LHCN-M2 (cell line): ENCODE measurements at regions not wholly inside any gene's neighbourhood (a gene's known extent, or its start where the extent isn't known, plus 50 kb on each side); places are given as distances from the start of the nearest gene placed in this dataset.
"Not testable (repeated sequence)": the region's sequence is repeated elsewhere in the genome, so short reads cannot be mapped to it uniquely, and the experiment has no call there.

Experiments used
- DNase-seq: peaks from one replicate; pipeline ENCODE4 v3.0.0-alpha.2; 2012; ENCODE audit warnings: low read depth

DNA sequence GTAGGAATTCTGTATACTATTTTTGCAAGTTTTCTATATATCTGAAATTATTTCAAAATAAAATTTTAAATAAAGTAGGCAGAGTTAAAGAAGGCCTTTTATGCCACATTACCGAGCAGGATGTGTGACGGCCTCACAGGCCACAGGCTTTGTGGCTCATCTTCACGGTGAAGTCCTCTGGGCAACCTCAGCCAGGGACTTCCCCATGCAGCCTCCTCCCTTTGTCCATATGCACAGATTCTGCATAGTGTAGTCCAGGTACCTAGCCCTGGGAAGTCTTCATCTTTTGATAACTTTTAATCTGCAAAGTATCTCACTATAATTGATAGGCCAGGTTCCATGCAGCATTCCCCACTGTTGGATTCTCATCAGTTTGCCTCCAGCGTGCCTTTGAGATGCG is 62.8 kb downstream of the ARHGAP11B start:
- DNase-seq: not testable (repeated sequence)

DNA sequence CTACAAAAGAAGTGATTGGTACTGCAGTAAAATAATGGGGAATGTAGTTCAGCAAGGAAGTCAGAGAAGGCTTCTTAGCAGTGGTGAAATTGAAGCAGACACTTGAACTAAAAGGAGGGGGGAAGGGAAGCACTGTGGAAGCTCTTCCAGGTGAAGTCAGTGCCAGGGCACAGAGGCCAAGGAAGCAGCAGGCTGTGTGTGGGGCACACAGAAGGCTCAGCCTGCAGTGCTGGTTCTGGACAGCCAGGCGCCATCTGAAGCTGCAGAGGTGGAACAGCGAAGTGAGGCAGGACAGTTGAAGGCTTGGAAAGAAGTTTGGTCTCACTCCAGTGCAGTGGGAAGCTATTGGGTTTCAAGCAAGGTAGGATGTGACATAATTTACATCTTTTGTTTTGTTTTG is 64.2 kb downstream of the ARHGAP11B start:
- not testable (repeated sequence) for DNase-seq

GRCh38 chr15:30695811-30696210 is 69.9 kb downstream of the ARHGAP11B start:
- not testable (repeated sequence) for DNase-seq

- not testable (repeated sequence) for DNase-seq
Observed at GRCh38 chr15:30696439-30697314, 70.7 kb downstream of the ARHGAP11B start.

GRCh38 chr15:30697315-30697685 is 71.4 kb downstream of the ARHGAP11B start:
- DNase-seq: not testable (repeated sequence)

GRCh38 chr15:30700006-30700597 is 74.2 kb downstream of the ARHGAP11B start:
- not testable (repeated sequence) for DNase-seq

DNA sequence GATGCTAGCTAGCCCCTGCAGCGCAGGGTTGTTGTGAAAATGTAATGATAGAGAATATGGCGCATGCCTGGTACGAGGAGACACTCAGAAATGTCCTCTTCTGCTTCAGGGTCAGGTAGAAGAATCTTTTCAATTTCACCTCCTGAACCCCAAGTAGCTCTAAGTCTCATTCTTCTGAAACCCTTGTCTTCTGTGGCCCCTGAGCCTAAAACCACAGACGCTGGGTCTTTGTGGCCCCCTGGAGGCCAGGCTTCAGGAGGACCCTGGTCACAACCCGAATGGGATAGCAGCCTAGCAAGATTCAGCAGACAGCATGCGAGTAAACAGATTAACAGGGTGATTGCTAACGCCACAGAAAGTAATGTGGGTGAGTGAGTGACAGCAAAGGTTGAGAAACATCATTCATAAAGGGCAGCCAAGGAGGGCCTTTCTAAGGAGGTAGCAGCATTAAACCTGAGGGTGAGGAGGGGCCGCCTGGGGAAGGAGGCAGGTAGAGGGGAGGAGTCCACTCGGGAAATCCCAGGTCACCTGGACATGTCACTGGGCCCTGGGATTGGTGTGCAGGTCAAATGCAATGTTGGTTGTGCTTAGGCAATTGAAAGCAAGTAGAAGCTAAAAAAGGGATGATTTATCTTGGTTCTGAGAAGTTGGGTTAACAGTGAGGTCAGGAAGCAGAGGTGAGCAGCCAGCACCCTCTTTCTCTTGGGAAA is 82.2 kb downstream of the ARHGAP11B start:
- DNase-seq: not testable (repeated sequence)

DNA sequence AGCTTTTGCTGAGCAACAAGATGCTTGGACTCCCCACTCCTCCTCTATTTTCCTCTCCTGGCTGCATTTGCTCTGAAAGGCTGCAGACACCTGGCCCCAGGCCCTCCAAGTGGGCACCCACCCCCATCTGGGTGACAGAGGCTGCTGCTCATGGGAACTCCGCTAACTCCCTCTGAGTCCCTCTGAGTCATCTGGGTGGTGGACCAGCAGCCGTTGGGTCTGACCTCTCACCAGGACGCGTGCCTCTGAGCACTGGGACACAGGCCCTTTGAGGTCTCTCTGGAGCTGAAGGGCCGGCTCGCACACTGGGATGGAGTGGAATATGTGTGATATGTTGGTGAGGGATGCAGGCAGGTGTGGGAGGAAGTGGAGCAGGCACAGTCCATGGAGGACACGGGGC is 82.9 kb downstream of the ARHGAP11B start:
- DNase-seq: peak; percentile 3

DNA sequence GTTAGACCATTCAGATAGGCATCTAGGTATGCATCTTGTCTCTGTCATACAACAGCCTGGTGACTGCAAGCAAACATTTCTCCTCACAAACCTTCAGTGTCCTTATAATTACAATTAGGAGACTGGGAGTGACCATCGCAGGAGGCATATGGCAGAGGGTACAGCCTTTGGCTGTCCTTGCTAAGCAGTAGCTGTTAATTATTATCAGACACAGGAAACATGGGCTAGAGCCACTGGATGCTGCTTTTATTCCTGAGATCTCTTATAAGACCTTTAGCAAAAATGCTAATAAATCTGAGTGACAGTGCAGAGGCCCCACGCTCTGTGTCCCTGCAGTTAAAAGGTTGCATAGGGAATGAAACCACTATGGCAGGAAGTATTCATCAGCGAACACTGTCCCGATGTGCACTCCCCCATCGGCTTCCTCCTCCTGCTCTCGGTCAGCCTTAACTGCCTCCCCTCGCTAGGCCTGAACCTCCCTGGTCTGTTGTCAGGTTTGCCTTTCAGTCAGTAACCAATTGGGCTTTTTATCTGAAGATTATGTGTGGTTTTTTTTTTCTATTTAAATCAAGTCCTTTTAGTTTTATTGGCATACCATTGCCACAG is 92.2 kb downstream of the ARHGAP11B start:
- DNase-seq: not testable (repeated sequence)

GRCh38 chr15:30719363-30719762 is 93.4 kb downstream of the ARHGAP11B start:
- not testable (repeated sequence) for DNase-seq

DNA sequence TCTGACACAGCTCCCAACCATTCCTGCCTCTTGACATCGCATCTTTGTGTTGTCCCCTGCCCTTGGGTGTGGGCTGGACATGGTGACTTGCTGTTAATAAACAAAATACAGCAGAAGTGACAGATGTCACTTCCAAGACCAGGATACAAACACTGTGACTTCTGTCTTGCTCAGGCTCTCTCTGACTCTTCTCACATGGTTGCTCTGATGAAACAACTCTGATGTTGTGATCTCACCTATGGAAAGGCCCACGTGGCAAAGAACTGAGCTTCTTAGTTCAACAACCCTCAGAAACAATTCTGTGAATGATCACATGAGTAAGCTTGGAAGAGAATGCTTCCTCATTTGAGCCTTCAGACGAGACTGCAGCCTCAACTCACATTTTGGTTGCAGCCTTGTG is 94.9 kb downstream of the ARHGAP11B start:
- DNase-seq: not testable (repeated sequence)

GRCh38 chr15:30721529-30721928 is 95.6 kb downstream of the ARHGAP11B start:
- DNase-seq: not testable (repeated sequence)

DNA sequence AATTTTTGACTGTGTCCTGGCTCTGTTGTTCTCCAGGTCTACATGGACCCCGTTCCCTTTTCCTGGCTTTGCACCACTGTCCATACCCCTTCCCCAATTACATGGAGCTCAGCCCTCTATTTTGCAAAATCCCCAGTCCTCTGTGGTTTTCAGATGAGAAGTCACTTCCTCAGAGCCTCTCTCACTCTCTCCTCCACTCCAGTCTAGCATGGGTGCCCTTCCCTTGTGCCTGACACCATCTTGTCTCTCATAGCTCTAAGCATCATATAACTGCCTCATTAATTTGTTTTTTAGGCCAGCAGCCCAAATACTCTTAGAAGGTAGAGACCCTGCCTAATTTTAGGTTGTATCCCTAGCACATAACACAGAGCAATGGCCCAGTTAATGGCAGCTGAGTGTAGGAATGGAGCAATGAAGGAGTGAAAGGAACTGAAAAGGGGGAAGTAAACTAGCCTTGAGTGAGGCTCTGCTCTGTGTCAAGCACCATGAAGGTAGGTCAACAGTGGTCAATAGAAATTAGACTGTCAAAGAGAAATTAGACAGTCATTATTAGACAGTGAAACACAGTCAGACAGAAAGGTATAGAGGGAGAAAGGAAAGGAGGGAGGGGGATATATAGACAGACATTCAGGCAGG is 97.7 kb downstream of the ARHGAP11B start:
- not testable (repeated sequence) for DNase-seq

DNA sequence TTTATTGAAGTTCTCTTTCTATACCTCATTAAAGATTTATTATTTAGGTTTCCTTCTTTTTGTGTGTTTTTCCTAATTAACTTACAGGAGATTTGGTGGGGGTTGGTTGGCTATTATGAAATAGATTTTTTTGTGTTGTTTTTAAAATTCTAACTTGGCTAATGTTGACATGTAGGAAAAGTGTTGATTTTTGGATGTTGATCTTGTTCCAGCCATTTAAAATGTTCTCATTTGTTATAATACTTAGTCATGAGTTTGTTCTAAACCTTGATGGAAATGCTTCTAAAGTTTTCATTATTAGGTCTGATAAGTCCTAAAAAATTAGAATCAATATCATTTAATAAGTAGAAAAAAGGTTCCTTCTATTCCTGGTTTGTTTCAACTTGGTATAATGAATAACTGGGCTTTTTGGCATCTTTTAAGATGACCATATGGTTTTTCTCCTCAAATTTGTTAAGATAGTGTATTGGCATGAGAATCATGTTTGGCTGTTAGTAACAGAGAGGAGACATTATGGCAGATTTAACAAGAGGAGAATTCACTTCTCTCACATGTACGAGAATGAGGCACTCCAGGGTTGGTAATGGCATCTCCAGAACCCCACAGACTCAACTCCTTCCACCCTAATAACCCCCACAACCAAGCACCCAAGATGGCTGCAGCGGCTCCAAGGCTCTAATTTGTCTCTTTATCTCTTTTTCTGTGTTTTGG is 104.1 kb downstream of the ARHGAP11B start:
- not testable (repeated sequence) for DNase-seq

- DNase-seq: not testable (repeated sequence)
Observed at GRCh38 chr15:30730633-30731032, 104.7 kb downstream of the ARHGAP11B start.

DNA sequence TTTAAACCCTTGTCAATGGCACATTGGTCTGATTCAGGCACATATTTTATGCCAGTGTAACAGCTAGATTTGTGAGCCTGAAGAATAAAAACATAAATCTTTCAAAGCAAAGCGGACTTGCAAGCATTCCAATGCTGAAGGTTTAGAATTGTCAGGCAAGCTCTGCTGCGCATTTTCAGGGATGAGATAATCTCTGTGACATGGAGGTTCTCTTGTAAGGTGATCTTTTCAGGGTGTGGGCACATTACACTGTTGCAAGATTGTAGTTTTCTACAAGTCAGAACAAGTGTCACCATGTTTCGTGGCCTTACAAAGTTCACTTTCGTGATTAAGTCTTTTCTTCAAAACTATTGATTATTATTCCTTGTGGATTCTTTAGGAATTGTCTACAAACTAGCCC is 106.2 kb downstream of the ARHGAP11B start:
- DNase-seq: not testable (repeated sequence)

- not testable (repeated sequence) for DNase-seq
Observed at GRCh38 chr15:30735884-30736564, 110.1 kb downstream of the ARHGAP11B start.

DNA sequence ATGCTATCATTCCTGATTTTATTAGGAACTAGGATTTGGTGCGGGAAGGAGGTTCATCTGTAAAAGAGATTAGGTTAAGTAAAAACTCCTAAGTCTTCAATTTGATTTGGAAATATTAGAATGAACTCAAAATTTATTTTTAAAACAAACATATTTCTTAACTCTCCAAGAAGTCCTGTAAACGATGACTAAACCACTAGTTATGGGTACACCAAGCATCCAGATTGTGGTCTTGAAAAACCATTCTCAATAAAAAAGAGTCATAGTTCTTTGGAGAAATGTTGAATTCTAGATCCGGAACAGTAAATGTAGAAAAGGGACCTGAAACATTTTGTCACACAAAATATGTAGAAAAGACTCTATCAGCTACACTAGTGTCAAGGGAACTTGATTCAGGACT is 116.9 kb downstream of the ARHGAP11B start:
- DNase-seq: peak; percentile 69

GRCh38 chr15:30749048-30749447 is 123.1 kb downstream of the ARHGAP11B start:
- DNase-seq: not testable (repeated sequence)
